Fibroblast of lung (primary cell): ENCODE measurements at regions not wholly inside any gene's neighbourhood (a gene's known extent, or its start where the extent isn't known, plus 50 kb on each side); places are given as distances from the start of the nearest gene placed in this dataset.

Source experiments
- CTCF ChIP-seq, 2 donors: IDR thresholded peaks in 1 of 2; conservative IDR thresholded peaks in 1 of 2; 1 replicate in 1 of 2; 2 replicates in 1 of 2; pipeline ENCODE4 v1.5.1; 2011 to 2012; ENCODE audit warnings: low read length in 2 of 2, control low read depth in 1 of 2, inconsistent platforms in 1 of 2, low read depth in 1 of 2, mild to moderate bottlenecking in 1 of 2
- EZH2 ChIP-seq: IDR thresholded peaks from 2 replicates; pipeline ENCODE4 v1.5.1; 2012; ENCODE audit warnings: low read length, control low read depth, mild to moderate bottlenecking; ENCODE audit errors: missing control alignments

- TF ChIP-seq CTCF (conservative IDR thresholded peaks at IDR 0.05 in 1 of 2, IDR thresholded peaks at IDR 0.05 in 1 of 2; ENCODE audit: low read depth in 1 of 2, low read length in 2 of 2), result no peak
- no peak for TF ChIP-seq EZH2
Measured at GRCh38 chr10:6788731-6789130, 208.7 kb upstream of the PRKCQ start.
